H1 (cell line): ENCODE measurements at regions not wholly inside any gene's neighbourhood (a gene's known extent, or its start where the extent isn't known, plus 50 kb on each side); places are given as distances from the start of the nearest gene placed in this dataset.

Experiments
- CTCF ChIA-PET: fragments of 300-600 bp; sonication (Branson Sonifier 250); formaldehyde crosslinking; loops from one replicate; lab custom pipeline; 2021; ENCODE audit not compliant: partially characterized antibody; lab: Charles Lee
- POLR2A ChIA-PET: fragments of 300-600 bp; sonication (Branson Sonifier 250); formaldehyde crosslinking; loops from one replicate; lab custom pipeline; 2021; ENCODE audit warnings: inconsistent platforms; ENCODE audit not compliant: partially characterized antibody; lab: Charles Lee
- DNase-seq, 2 experiments: peaks; one replicate each; pipeline versions ENCODE4 v3.0.0 to v3.0.0-alpha.2; 2010 to 2022; ENCODE audit warnings: low spot score in 2 of 2, low read depth in 1 of 2, mixed read lengths in 1 of 2
- FAIRE-seq: peaks from 2 replicates; lab custom pipeline; 2011; peaks lifted over from hg19 to GRCh38; lab: Jason Lieb, UNC
- H2AFZ ChIP-seq: 2 replicates; pipeline ENCODE4 v1.8.1; 2012; ENCODE audit warnings: low read length, inconsistent platforms
- H2AK5ac ChIP-seq: 2 replicates; pipeline ENCODE4 v1.6.1; 2013; ENCODE audit warnings: low read depth, low read length
- H2BK120ac ChIP-seq: replicated peaks from 2 replicates; pipeline ENCODE3; 2013; ENCODE audit warnings: low read depth, low read length, inconsistent platforms
- H2BK12ac ChIP-seq: 2 replicates; pipeline ENCODE4 v1.6.1; 2013; ENCODE audit warnings: low read depth, low read length
- H2BK15ac ChIP-seq: 2 replicates; pipeline ENCODE4 v1.6.1; 2013; ENCODE audit warnings: low read length
- H2BK20ac ChIP-seq: 2 replicates; pipeline ENCODE4 v1.6.1; 2013; ENCODE audit warnings: low read length
- H2BK5ac ChIP-seq: 2 replicates; pipeline ENCODE4 v1.6.1; 2013; ENCODE audit warnings: low read depth, low read length
- H3K14ac ChIP-seq: 2 replicates; pipeline ENCODE4 v1.6.1; 2013; ENCODE audit warnings: inconsistent platforms; ENCODE audit not compliant: insufficient read length
- H3K18ac ChIP-seq: 2 replicates; pipeline ENCODE4 v1.6.1; 2013; ENCODE audit warnings: low read length; ENCODE audit errors: extremely low read depth
- H3K23ac ChIP-seq: 2 replicates; pipeline ENCODE4 v1.6.1; 2013; ENCODE audit warnings: inconsistent platforms; ENCODE audit not compliant: insufficient read length
- H3K23me2 ChIP-seq: 2 replicates; pipeline ENCODE4 v1.6.1; 2013; ENCODE audit warnings: low read depth, low read length
- H3K27ac ChIP-seq: 2 replicates; pipeline ENCODE4 v1.6.1; 2011; ENCODE audit warnings: low read depth, low read length, inconsistent platforms
- H3K27me3 ChIP-seq, 4 experiments: replicated peaks in 1 of 4; 1 replicate in 1 of 4; 2 replicates in 3 of 4; pipeline versions ENCODE4 v1.6.1 to v1.8.1; 2011 to 2013; ENCODE audit warnings: low read length in 3 of 4, mild to moderate bottlenecking in 3 of 4, inconsistent platforms in 2 of 4, mixed read lengths in 2 of 4, moderate library complexity in 1 of 4; ENCODE audit not compliant: control insufficient read depth in 3 of 4, insufficient read depth in 3 of 4; ENCODE audit errors: extremely low read depth in 1 of 4
- H3K36me3 ChIP-seq, 4 experiments: 2 replicates each; pipeline versions ENCODE4 v1.6.1 to v1.8.1; 2011 to 2013; ENCODE audit warnings: mild to moderate bottlenecking in 4 of 4, low read length in 3 of 4, moderate library complexity in 2 of 4, control low read depth in 1 of 4, inconsistent platforms in 1 of 4; ENCODE audit not compliant: insufficient read depth in 4 of 4, control insufficient read depth in 2 of 4
- H3K4ac ChIP-seq: replicated peaks from 2 replicates; pipeline ENCODE3; 2013; ENCODE audit warnings: low read length, low read depth, mixed read lengths, inconsistent platforms; ENCODE audit not compliant: insufficient read length
- H3K4me1 ChIP-seq, 4 experiments: replicated peaks in 1 of 4; 1 replicate in 1 of 4; 2 replicates in 3 of 4; pipeline versions ENCODE4 v1.6.1 to v1.8.1; 2011 to 2013; ENCODE audit warnings: low read length in 3 of 4, inconsistent platforms in 2 of 4, mixed read lengths in 1 of 4; ENCODE audit not compliant: insufficient read depth in 4 of 4, control insufficient read depth in 3 of 4
- H3K4me2 ChIP-seq, 2 experiments: 2 replicates each; pipeline versions ENCODE4 v1.6.1 to v1.8.1; 2011 to 2013; ENCODE audit warnings: low read depth in 2 of 2, low read length in 2 of 2, control low read depth in 1 of 2, inconsistent platforms in 1 of 2, mild to moderate bottlenecking in 1 of 2; ENCODE audit not compliant: insufficient read depth in 1 of 2
- H3K4me3 ChIP-seq, 4 experiments: fragments of 200-600, 300-600 bp in 1 of 4; sonication (generic), shearing (Covaris generic), sonication (Bioruptor Twin) in 1 of 4; 2 replicates each; pipeline versions ENCODE4 v1.5.1 to v1.8.1; 2011 to 2016; ENCODE audit warnings: low read length in 4 of 4, low read depth in 3 of 4, control low read depth in 2 of 4, inconsistent platforms in 2 of 4, mild to moderate bottlenecking in 2 of 4, mixed read lengths in 1 of 4, moderate library complexity in 1 of 4; ENCODE audit not compliant: insufficient read depth in 2 of 4; ENCODE audit errors: extremely low read depth in 1 of 4
- H3K56ac ChIP-seq: replicated peaks from 2 replicates; pipeline ENCODE3; 2013; ENCODE audit warnings: low read depth, mild to moderate bottlenecking, mixed read lengths, low read length, inconsistent platforms; ENCODE audit not compliant: insufficient read length
- H3K79me1 ChIP-seq: 2 replicates; pipeline ENCODE4 v1.6.1; 2013; ENCODE audit warnings: low read depth, low read length, control low read depth
- H3K79me2 ChIP-seq, 2 experiments: 2 replicates each; pipeline versions ENCODE4 v1.6.1 to v1.8.1; 2012 to 2013; ENCODE audit warnings: low read length in 2 of 2, mild to moderate bottlenecking in 2 of 2, inconsistent platforms in 1 of 2; ENCODE audit not compliant: insufficient read depth in 2 of 2, control insufficient read depth in 1 of 2
- H3K9ac ChIP-seq, 4 experiments: replicated peaks in 1 of 4; 1 replicate in 1 of 4; 2 replicates in 3 of 4; pipeline versions ENCODE4 v1.6.1 to v1.8.1; 2011 to 2013; ENCODE audit warnings: low read depth in 3 of 4, low read length in 3 of 4, control low read depth in 2 of 4, mild to moderate bottlenecking in 2 of 4, moderate library complexity in 2 of 4, inconsistent platforms in 1 of 4; ENCODE audit errors: extremely low read depth in 1 of 4
- H3K9me3 ChIP-seq, 2 experiments: 2 replicates each; pipeline versions ENCODE4 v1.6.1 to v1.8.1; 2012 to 2013; ENCODE audit warnings: mild to moderate bottlenecking in 2 of 2, moderate library complexity in 2 of 2, control low read depth in 1 of 2, inconsistent platforms in 1 of 2, low read depth in 1 of 2, low read length in 1 of 2, mixed read lengths in 1 of 2; ENCODE audit not compliant: insufficient read depth in 2 of 2
- H4K20me1 ChIP-seq, 2 experiments: replicated peaks in 1 of 2; 2 replicates each; pipeline versions ENCODE3 to v1.8.1; 2011 to 2013; ENCODE audit warnings: inconsistent platforms in 2 of 2, low read length in 2 of 2, mild to moderate bottlenecking in 1 of 2; ENCODE audit not compliant: insufficient read depth in 2 of 2, control insufficient read depth in 1 of 2
- H4K5ac ChIP-seq: 2 replicates; pipeline ENCODE4 v1.6.1; 2013; ENCODE audit warnings: low read length, low read depth, mixed read lengths, inconsistent platforms; ENCODE audit not compliant: insufficient read length
- H4K8ac ChIP-seq: 2 replicates; pipeline ENCODE4 v1.8.0; 2013; ENCODE audit warnings: mild to moderate bottlenecking, moderate library complexity, low read length, inconsistent platforms; ENCODE audit not compliant: insufficient read depth; ENCODE audit errors: extremely low read depth
- H4K91ac ChIP-seq: replicated peaks from 2 replicates; pipeline ENCODE3; 2013; ENCODE audit warnings: low read length, mixed read lengths, inconsistent platforms; ENCODE audit not compliant: insufficient read length
- CREB1 ChIP-seq: IDR thresholded peaks from 2 replicates; pipeline ENCODE4 v1.6.1; 2012; ENCODE audit warnings: inconsistent platforms
- EP300 ChIP-seq, 2 experiments: IDR thresholded peaks; 1 replicate in 1 of 2; 2 replicates in 1 of 2; pipeline ENCODE4 v1.6.1; 2011 to 2012; ENCODE audit warnings: low read depth in 2 of 2, low read length in 2 of 2, mild to moderate bottlenecking in 2 of 2, borderline replicate concordance in 1 of 2, inconsistent platforms in 1 of 2, moderate library complexity in 1 of 2
- MAFK ChIP-seq: IDR thresholded peaks from 2 replicates; pipeline ENCODE4 v1.6.1; 2012; ENCODE audit warnings: low read depth, mild to moderate bottlenecking, improper control_type of control experiment, low read length
- NANOG ChIP-seq: IDR thresholded peaks from 2 replicates; pipeline ENCODE4 v1.6.1; 2011; ENCODE audit warnings: low read length, low read depth, mild to moderate bottlenecking, inconsistent platforms; ENCODE audit not compliant: insufficient read depth, poor library complexity, severe bottlenecking
- RBBP5 ChIP-seq: IDR thresholded peaks from 2 replicates; pipeline ENCODE4 v1.7.1; 2012; ENCODE audit warnings: low read depth, mild to moderate bottlenecking, inconsistent platforms, low read length, moderate library complexity, borderline replicate concordance
- SP4 ChIP-seq: IDR thresholded peaks from 2 replicates; pipeline ENCODE4 v1.6.1; 2012; ENCODE audit warnings: low read length, inconsistent platforms
- SRF ChIP-seq: IDR thresholded peaks from 2 replicates; pipeline ENCODE4 v1.6.1; 2011; ENCODE audit warnings: mild to moderate bottlenecking, low read depth, low read length, moderate library complexity
- WGBS, 2 experiments: shearing (Covaris generic) in 1 of 2; methylation state at CpG; one replicate each; pipeline versions ENCODE4 v1.1.6 to v1.1.7; 2013 to 2015; ENCODE audit warnings: low lambda C conversion rate in 2 of 2, mixed read lengths in 2 of 2, inconsistent platforms in 1 of 2, low coverage in 1 of 2, missing lambda C conversion rate in 1 of 2; ENCODE audit not compliant: insufficient replicate concordance in 2 of 2, insufficient coverage in 1 of 2, insufficient read length in 1 of 2; ENCODE audit errors: extremely low coverage in 1 of 2, missing lambda C conversion rate in 1 of 2; 5-methylcytosine and 5-hydroxymethylcytosine counted together

- no peak overlapping the region for H3K23ac ChIP-seq
- no peak overlapping the region for H3K14ac ChIP-seq
- no peaks in the 10 kb centered on the region for H4K20me1 ChIP-seq
- no peak overlapping the region for H2AK5ac ChIP-seq
- H3K36me3 ChIP-seq = no peaks in the 10 kb centered on the region
- no peak overlapping the region for H3K56ac ChIP-seq
- POLR2A ChIA-PET = no interaction called here
- H3K4ac ChIP-seq = no peak overlapping the region
- TF ChIP-seq CREB1 (no peak), NANOG (no peak), MAFK (no peak), RBBP5 (no peak), SRF (no peak), EP300 (IDR thresholded peaks at IDR 0.05; ENCODE audit: borderline replicate concordance in 1 of 2, low read depth in 2 of 2, low read length in 2 of 2) (no peak), SP4 (no peak)
- TF ChIP-seq, all 59 proteins: peak for 0
- Histone ChIP-seq H3K79me2 (no peaks in the 10 kb centered on the region), H2BK20ac (no peak overlapping the region), H2BK15ac (no peak overlapping the region), H3K9me3 (no peaks in the 10 kb centered on the region), H3K4me1 (no peaks in the 10 kb centered on the region), H2AFZ (no peak overlapping the region), H2BK120ac (no peak overlapping the region), H3K4me2 (no peak overlapping the region), H2BK12ac (no peak overlapping the region), H3K27me3 (no peaks in the 10 kb centered on the region), H3K4me3 (no peak overlapping the region), H4K8ac (no peak overlapping the region), H3K27ac (no peak overlapping the region), H3K79me1 (no peaks in the 10 kb centered on the region), H3K23me2 (no peaks in the 10 kb centered on the region), H3K18ac (no peak overlapping the region), H2BK5ac (no peak overlapping the region), H4K91ac (no peak overlapping the region), H4K5ac (no peak overlapping the region), H3K9ac (no peak overlapping the region)
- CTCF ChIA-PET = no interaction called here
- no peak for FAIRE-seq
- no peak for DNase-seq
- 61% methylated on average over 3 of the region's 3 CpGs; no CpG with 5 or more reads in 1 of the 2 experiments for WGBS, 2 experiments
Observed at GRCh38 chr18:1983746-1984515, 587.4 kb downstream of the METTL4 start.
